ENCODE measurements at regions not wholly inside any gene's neighbourhood (a gene's known extent, or its start where the extent isn't known, plus 50 kb on each side); places are given as distances from the start of the nearest gene placed in this dataset.
"Not testable (repeated sequence)": the region's sequence is repeated elsewhere in the genome, so short reads cannot be mapped to it uniquely, and the experiment has no call there.

DNA sequence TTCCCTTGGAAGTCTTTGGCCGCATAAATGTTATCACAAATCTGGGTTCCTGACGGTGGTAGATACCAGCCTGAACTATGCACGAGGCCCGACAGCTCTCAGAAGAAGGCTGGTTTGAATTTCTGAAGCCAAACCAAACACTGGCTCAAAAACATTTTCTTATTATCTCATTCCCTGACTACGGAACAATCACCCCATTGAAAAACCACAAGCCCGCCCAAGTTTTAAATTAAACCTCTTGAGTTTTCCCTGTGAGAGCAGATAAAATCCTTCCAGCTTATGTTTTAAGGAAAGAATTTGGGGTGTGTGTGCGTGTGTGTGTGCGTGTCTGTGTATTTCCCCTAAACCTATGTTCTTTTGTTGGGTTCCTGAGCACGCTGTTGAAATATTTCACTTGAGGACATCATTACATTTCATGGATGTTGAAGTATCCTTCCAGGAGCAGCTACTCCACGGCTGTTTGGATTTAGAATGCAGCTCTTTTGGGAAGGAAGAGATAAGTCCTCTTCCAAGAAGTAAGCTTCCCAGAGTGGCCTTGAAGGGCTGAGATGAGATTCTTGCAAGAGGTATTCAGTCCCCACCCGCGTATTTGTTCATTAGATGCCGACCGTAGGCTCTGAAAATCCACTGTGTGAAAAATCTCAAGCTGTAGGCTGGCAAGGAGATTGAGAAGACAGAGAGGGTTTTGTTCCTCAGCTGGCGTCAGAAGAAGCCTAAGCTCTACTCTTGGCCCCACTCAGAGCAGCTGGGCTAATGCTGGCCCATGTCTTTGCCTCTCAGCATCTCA is 131.0 kb upstream of the NCOR2 start:
- H3K36me3 Mint-ChIP-seq (ENCODE audit: low read depth, unreplicated experiment): no peaks in the 10 kb centered on the region
- no peaks in the 10 kb centered on the region for H3K27me3 ChIP-seq (ENCODE audit: insufficient read depth, low read length)
- H3K27ac Mint-ChIP-seq (ENCODE audit: unreplicated experiment): no peak overlapping the region
- H3K4me3 ChIP-seq (ENCODE audit: insufficient read depth, low read depth, low read length): no peak overlapping the region
- peak overlapping the region; percentile 67 for H3K27ac ChIP-seq (ENCODE audit: low read depth, low read length)
- H3K4me1 Mint-ChIP-seq (ENCODE audit: low read depth, unreplicated experiment): peaks cover 10% of the 10 kb centered on the region
- H3K79me2 ChIP-seq (ENCODE audit: insufficient read depth, low read length): no peaks in the 10 kb centered on the region
- H3K27me3 Mint-ChIP-seq (ENCODE audit: low read depth, unreplicated experiment): peaks cover 8% of the 10 kb centered on the region
- H3K9ac ChIP-seq (ENCODE audit: low read length): peak overlapping the region; percentile 62
- no peak overlapping the region for H3K4me3 Mint-ChIP-seq (ENCODE audit: unreplicated experiment)
- no peak overlapping the region for H2AFZ ChIP-seq (ENCODE audit: low read depth, low read length)
- no peaks in the 10 kb centered on the region for H3K9me3 ChIP-seq (ENCODE audit: insufficient read depth, low read depth, low read length)
- peaks cover 41% of the 10 kb centered on the region for H3K4me1 ChIP-seq (ENCODE audit: insufficient read depth, low read length)
- H4K20me1 ChIP-seq (ENCODE audit: insufficient read depth, low read length): no peaks in the 10 kb centered on the region
- peak overlapping the region; percentile 45 for H3K4me2 ChIP-seq (ENCODE audit: low read length)
- TF ChIP-seq, protein P1, sequence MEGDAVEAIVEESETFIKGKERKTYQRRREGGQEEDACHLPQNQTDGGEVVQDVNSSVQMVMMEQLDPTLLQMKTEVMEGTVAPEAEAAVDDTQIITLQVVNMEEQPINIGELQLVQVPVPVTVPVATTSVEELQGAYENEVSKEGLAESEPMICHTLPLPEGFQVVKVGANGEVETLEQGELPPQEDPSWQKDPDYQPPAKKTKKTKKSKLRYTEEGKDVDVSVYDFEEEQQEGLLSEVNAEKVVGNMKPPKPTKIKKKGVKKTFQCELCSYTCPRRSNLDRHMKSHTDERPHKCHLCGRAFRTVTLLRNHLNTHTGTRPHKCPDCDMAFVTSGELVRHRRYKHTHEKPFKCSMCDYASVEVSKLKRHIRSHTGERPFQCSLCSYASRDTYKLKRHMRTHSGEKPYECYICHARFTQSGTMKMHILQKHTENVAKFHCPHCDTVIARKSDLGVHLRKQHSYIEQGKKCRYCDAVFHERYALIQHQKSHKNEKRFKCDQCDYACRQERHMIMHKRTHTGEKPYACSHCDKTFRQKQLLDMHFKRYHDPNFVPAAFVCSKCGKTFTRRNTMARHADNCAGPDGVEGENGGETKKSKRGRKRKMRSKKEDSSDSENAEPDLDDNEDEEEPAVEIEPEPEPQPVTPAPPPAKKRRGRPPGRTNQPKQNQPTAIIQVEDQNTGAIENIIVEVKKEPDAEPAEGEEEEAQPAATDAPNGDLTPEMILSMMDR (IDR thresholded peaks at IDR 0.05; ENCODE audit: insufficient read depth, low read depth, low read length): no peak
- TF ChIP-seq EZH2 (IDR thresholded peaks at IDR 0.05; ENCODE audit: insufficient read depth, low read length): no peak
- H3K9me3 Mint-ChIP-seq (ENCODE audit: unreplicated experiment): no peaks in the 10 kb centered on the region
- H3K36me3 ChIP-seq (ENCODE audit: insufficient read depth, low read length): no peaks in the 10 kb centered on the region
- DNase-seq (ENCODE audit: low read depth) (peak; percentile 97), FAIRE-seq (no peak)

DNA sequence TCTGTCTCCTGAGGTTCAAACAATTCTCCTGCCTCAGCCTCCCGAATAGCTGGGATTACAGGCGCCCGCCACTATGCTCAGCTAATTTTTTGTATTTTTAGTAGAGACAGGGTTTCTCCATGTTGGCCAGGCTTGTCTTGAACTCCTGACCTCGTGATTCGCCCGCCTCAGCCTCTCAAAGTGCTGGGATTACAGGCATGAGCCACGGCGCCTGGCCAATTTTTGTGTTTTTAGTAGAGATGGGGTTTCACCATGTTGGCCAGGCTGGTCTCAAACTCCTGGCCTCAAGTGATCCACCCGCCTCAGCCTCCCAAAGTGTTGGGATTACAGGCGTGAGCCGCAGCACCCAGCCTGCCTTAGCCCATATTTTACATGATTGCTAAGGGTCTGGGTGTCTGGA is 130.3 kb upstream of the NCOR2 start:
- not testable (repeated sequence) for H3K27ac Mint-ChIP-seq (ENCODE audit: unreplicated experiment)
- peak overlapping the region; percentile 62 for H3K9ac ChIP-seq (ENCODE audit: low read length)

DNA sequence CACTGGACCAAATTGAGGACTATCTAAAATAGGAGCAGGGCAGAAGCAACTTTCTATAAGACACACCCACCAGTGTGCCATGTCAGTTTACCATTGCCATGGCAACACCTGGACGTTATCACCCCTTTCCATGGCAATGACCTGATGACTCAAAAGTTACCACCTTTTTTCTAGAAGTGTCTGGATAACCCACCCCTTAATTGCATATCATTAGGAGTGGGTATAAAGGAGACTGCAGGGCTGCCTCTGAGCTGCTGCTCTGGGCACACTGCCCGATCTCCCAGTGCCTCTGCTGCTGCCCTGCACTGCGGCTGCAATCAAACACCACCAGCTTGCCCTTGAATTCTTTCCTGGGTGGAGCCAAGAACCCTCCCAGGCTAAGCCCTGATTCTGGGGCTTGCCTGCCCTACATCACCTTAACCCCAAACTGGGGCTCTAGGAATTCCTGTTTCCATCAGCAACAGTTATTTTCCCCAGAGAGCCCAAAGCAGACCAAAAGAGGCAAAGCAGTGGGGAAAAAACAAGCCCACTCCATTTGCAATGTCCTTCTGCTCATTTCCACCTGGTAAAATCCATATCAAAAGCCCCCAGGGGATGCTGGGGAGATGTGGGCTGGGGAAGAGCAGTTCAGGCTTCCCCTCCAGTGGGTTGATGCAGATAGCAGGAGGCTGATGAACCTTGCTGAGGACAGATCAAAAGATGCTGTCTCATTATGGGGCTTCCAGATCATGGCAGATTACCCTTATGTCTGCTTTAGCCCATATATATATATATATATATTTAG is 129.5 kb upstream of the NCOR2 start:
- Histone ChIP-seq H3K4me2 (ENCODE audit: low read length) (no peak overlapping the region), H3K27me3 (ENCODE audit: insufficient read depth, low read length) (no peaks in the 10 kb centered on the region), H4K20me1 (ENCODE audit: insufficient read depth, low read length) (no peaks in the 10 kb centered on the region), H3K9ac (ENCODE audit: low read length) (no peak overlapping the region), H3K4me1 (ENCODE audit: insufficient read depth, low read length) (peaks cover 41% of the 10 kb centered on the region), H2AFZ (ENCODE audit: low read depth, low read length) (no peak overlapping the region), H3K9me3 (ENCODE audit: insufficient read depth, low read depth, low read length) (peaks cover 4% of the 10 kb centered on the region), H3K36me3 (ENCODE audit: insufficient read depth, low read length) (no peaks in the 10 kb centered on the region), H3K27ac (ENCODE audit: low read depth, low read length) (no peak overlapping the region), H3K4me3 (ENCODE audit: insufficient read depth, low read depth, low read length) (no peak overlapping the region), H3K79me2 (ENCODE audit: insufficient read depth, low read length) (no peaks in the 10 kb centered on the region)
- no peak overlapping the region for H3K4me3 Mint-ChIP-seq (ENCODE audit: unreplicated experiment)
- H3K27ac Mint-ChIP-seq (ENCODE audit: unreplicated experiment): no peak overlapping the region
- no peaks in the 10 kb centered on the region for H3K36me3 Mint-ChIP-seq (ENCODE audit: low read depth, unreplicated experiment)
- DNase-seq (ENCODE audit: low read depth) (no peak), FAIRE-seq (no peak)
- H3K27me3 Mint-ChIP-seq (ENCODE audit: low read depth, unreplicated experiment): peaks cover 6% of the 10 kb centered on the region
- H3K4me1 Mint-ChIP-seq (ENCODE audit: low read depth, unreplicated experiment): peaks cover 10% of the 10 kb centered on the region
- TF ChIP-seq, protein P1 (IDR thresholded peaks at IDR 0.05; ENCODE audit: insufficient read depth, low read depth, low read length): no peak
- TF ChIP-seq EZH2 (IDR thresholded peaks at IDR 0.05; ENCODE audit: insufficient read depth, low read length): no peak
- H3K9me3 Mint-ChIP-seq (ENCODE audit: unreplicated experiment): peaks cover 9% of the 10 kb centered on the region

More for the DNA sequence above, 130.3 kb upstream of the NCOR2 start:
- H4K20me1 ChIP-seq (ENCODE audit: insufficient read depth, low read length); FAIRE-seq; H3K79me2 ChIP-seq (ENCODE audit: insufficient read depth, low read length); H3K27me3 ChIP-seq (ENCODE audit: insufficient read depth, low read length); H3K9me3 ChIP-seq (ENCODE audit: insufficient read depth, low read depth, low read length); H3K27me3 Mint-ChIP-seq (ENCODE audit: low read depth, unreplicated experiment); H3K4me3 Mint-ChIP-seq (ENCODE audit: unreplicated experiment); H3K36me3 Mint-ChIP-seq (ENCODE audit: low read depth, unreplicated experiment); DNase-seq (ENCODE audit: low read depth); H2AFZ ChIP-seq (ENCODE audit: low read depth, low read length); H3K4me3 ChIP-seq (ENCODE audit: insufficient read depth, low read depth, low read length); H3K36me3 ChIP-seq (ENCODE audit: insufficient read depth, low read length); H3K4me1 Mint-ChIP-seq (ENCODE audit: low read depth, unreplicated experiment); H3K9me3 Mint-ChIP-seq (ENCODE audit: unreplicated experiment): not testable (repeated sequence)
- Histone ChIP-seq H3K4me1 (ENCODE audit: insufficient read depth, low read length) (peaks cover 41% of the 10 kb centered on the region), H3K4me2 (ENCODE audit: low read length) (peak overlapping the region; percentile 45), H3K27ac (ENCODE audit: low read depth, low read length) (peak overlapping the region; percentile 67)
